C4-2B (cell line): ENCODE measurements at regions not wholly inside any gene's neighbourhood (a gene's known extent, or its start where the extent isn't known, plus 50 kb on each side); places are given as distances from the start of the nearest gene placed in this dataset.

Experiments
- CTCF ChIP-seq: fragments of 450-650 bp; conservative IDR thresholded peaks from 2 replicates; pipeline ENCODE4 v1.5.1; 2017; ENCODE audit warnings: mild to moderate bottlenecking
- ZFX ChIP-seq: fragments of 450-650 bp; IDR thresholded peaks from 2 replicates; pipeline ENCODE4 v1.6.1; 2017

GRCh38 chr10:85177767-85178166, 849.4 kb downstream of the CCSER2 start:
- TF ChIP-seq CTCF: no peak
- TF ChIP-seq ZFX: no peak
